ENCODE measurements at regions not wholly inside any gene's neighbourhood (a gene's known extent, or its start where the extent isn't known, plus 50 kb on each side); places are given as distances from the start of the nearest gene placed in this dataset.

DNA sequence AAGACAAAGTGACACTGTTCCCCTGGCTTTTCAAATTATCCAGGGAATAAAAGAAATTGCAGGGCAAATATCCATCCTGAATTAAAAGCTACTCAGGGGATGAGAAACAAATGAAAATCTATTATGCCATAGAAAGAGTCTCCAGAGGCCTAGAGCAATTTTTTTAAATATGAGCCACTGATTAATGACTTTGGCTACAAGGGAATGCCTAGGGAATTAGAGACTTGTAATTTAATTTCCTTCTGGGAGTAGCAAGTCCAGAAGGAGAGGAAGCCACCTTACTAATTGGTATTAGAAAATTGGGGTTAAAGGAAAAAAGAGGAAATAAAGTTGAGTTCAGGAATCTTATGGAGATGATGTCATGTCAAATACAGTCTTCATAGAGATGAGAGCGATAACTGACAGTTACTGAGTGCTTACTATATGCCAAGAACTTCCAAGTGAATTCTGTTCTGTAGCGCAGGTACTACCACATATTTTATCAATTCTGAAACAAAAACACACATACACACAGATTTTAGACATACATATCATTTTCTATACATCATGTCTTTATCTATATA lies 304.4 kb downstream of the DUSP6 start:
- DNase-seq (ENCODE audit: low spot score in 2 of 2, unreplicated experiment in 2 of 2), result no peak
- Mint-ChIP-seq H3K36me3 (no peaks in the 10 kb centered on the region), H3K27ac (no peak overlapping the region), H3K9me3 (no peaks in the 10 kb centered on the region), H3K4me1 (peaks cover 8% of the 10 kb centered on the region), H3K27me3 (ENCODE audit: low read depth) (no peaks in the 10 kb centered on the region), H3K4me3 (no peak overlapping the region)
- TF ChIP-seq, protein P1, sequence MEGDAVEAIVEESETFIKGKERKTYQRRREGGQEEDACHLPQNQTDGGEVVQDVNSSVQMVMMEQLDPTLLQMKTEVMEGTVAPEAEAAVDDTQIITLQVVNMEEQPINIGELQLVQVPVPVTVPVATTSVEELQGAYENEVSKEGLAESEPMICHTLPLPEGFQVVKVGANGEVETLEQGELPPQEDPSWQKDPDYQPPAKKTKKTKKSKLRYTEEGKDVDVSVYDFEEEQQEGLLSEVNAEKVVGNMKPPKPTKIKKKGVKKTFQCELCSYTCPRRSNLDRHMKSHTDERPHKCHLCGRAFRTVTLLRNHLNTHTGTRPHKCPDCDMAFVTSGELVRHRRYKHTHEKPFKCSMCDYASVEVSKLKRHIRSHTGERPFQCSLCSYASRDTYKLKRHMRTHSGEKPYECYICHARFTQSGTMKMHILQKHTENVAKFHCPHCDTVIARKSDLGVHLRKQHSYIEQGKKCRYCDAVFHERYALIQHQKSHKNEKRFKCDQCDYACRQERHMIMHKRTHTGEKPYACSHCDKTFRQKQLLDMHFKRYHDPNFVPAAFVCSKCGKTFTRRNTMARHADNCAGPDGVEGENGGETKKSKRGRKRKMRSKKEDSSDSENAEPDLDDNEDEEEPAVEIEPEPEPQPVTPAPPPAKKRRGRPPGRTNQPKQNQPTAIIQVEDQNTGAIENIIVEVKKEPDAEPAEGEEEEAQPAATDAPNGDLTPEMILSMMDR (IDR thresholded peaks at IDR 0.05; ENCODE audit: unreplicated experiment), result no peak

DNA sequence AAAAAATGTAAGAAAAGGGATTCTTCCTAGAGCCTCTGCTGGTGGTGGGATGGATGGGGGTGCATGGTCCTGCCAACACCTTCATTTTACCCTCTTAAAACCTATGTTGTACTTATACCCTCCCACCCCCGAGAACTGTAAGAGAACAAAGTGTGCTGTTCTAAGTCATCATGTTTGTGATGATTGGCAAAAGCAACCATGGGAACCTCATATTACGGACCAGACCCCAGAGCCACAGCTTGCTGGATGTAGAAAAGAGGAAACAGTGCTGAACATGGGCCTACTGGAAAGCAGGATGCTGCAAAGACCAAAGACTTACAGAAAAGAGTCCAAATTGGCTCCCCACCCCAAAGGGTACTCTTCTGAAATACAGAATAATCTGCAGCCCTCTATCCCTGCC lies 311.2 kb downstream of the DUSP6 start:
- H3K27me3 Mint-ChIP-seq (ENCODE audit: low read depth), result no peaks in the 10 kb centered on the region
- DNase-seq (ENCODE audit: low spot score in 2 of 2, unreplicated experiment in 2 of 2), result no peak
- H3K36me3 Mint-ChIP-seq, result no peaks in the 10 kb centered on the region
- peaks cover 8% of the 10 kb centered on the region for H3K9me3 Mint-ChIP-seq
- no peak overlapping the region for H3K4me3 Mint-ChIP-seq
- TF ChIP-seq, protein P1 (IDR thresholded peaks at IDR 0.05; ENCODE audit: unreplicated experiment), result no peak
- H3K4me1 Mint-ChIP-seq, result peaks cover 22% of the 10 kb centered on the region
- H3K27ac Mint-ChIP-seq, result no peak overlapping the region

DNA sequence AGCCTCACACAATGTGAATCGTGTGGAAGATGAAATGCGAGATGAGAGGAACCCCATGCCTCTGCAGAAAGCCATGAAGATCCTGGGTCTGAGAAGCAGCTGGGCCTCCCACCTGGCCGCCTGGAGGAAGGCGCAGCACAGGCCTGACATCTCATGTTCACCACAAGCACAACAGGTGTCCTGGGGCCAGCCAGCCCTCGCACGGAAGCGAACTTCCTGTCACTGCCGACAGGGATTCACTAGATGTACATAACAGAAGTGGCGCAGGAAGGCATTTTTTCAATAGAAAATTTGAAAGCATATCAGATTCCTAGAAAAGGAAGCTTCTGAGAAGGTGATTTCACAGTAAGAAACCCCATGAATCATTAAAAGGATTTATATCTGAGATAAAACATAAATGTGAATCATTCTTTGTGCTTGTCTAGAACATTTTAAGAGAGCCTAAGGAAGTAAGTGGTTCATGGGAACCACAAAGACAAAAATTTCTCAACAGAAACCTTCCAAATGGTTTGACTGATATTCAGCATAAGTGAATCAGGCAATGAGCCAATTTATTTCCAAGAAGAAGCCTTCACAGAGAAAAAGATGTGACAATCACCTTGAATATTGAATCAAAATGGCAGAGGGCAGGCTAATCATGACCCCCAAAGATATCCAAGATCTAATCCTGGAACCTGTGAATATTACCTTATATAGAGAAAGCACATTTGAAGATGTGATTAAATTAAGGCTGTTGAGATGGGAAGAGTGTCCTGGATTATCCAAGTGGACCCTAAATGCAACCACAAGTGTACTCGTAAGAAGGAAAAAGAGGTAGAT lies 311.9 kb downstream of the DUSP6 start:
- H3K36me3 Mint-ChIP-seq, result no peaks in the 10 kb centered on the region
- TF ChIP-seq, protein P1 (IDR thresholded peaks at IDR 0.05; ENCODE audit: unreplicated experiment), result no peak
- no peaks in the 10 kb centered on the region for H3K27me3 Mint-ChIP-seq (ENCODE audit: low read depth)
- H3K4me1 Mint-ChIP-seq, result peaks cover 22% of the 10 kb centered on the region
- no peak for DNase-seq (ENCODE audit: low spot score in 2 of 2, unreplicated experiment in 2 of 2)
- H3K4me3 Mint-ChIP-seq, result no peak overlapping the region
- peaks cover 8% of the 10 kb centered on the region for H3K9me3 Mint-ChIP-seq
- no peak overlapping the region for H3K27ac Mint-ChIP-seq

DNA sequence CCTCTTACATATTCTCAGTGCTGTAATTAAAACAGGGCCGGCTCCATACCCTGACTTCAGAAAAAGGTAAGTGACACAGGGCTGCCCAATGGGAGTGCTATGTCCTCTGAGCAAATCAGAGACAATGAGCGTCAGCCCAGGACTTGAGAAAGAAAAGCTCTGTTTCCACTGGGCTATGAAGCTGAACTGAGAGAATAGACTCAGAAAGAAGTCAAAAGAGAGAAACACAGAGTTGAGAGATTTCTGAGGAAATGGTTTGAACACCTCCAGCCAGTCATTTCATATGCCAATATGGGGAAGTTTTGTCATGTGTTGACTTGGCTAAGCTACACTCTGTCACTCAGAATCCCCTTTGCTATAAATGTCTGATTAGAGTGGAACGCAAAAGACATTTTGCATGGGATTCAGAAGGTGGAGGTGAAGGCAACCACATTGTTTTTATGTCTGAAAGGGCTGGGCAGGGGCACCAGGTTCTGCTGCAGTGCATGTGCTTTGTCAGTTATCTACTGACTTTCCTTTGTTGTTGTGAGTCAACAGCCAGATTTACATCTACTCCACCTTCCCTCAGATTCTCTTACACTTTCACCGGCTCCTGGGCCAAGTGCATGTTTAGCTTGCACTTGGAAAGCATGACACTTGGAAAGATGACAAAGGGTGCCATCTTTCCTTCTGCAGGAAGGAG lies 313.3 kb downstream of the DUSP6 start:
- peaks cover 17% of the 10 kb centered on the region for H3K4me1 Mint-ChIP-seq
- no peak overlapping the region for H3K27ac Mint-ChIP-seq
- H3K36me3 Mint-ChIP-seq, result no peaks in the 10 kb centered on the region
- TF ChIP-seq, protein P1 (IDR thresholded peaks at IDR 0.05; ENCODE audit: unreplicated experiment), result no peak
- DNase-seq (ENCODE audit: low spot score in 2 of 2, unreplicated experiment in 2 of 2), result no peak
- peaks cover 3% of the 10 kb centered on the region for H3K27me3 Mint-ChIP-seq (ENCODE audit: low read depth)
- H3K9me3 Mint-ChIP-seq, result peaks cover 8% of the 10 kb centered on the region
- H3K4me3 Mint-ChIP-seq, result no peak overlapping the region

DNA sequence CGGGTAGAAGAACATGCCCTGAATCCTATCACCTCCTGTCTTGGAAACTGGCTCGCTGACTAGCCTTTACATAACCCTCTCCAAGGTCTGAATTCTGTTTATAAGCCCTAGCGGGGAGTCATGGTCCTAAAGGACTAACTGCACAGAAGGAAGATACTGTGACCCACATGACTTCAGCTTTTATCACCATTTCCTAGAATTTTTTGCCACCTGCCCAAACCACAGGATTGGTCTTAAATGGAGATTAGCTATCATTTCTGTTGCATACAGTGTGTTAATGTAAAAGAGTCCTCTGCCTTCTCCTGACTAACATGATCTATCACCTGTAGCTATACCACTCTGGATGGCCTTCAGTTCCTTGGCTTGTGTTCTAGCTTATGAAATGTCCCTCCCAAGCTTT lies 319.2 kb downstream of the DUSP6 start:
- peaks cover 4% of the 10 kb centered on the region for H3K9me3 Mint-ChIP-seq
- H3K36me3 Mint-ChIP-seq, result no peaks in the 10 kb centered on the region

More for the DNA sequence above, 319.2 kb downstream of the DUSP6 start:
- H3K27ac Mint-ChIP-seq, result no peak overlapping the region
- DNase-seq (ENCODE audit: low spot score in 2 of 2, unreplicated experiment in 2 of 2), result no peak
- H3K4me3 Mint-ChIP-seq, result no peak overlapping the region
- H3K27me3 Mint-ChIP-seq (ENCODE audit: low read depth), result peaks cover 6% of the 10 kb centered on the region
- peaks cover 5% of the 10 kb centered on the region for H3K4me1 Mint-ChIP-seq
- TF ChIP-seq, protein P1 (IDR thresholded peaks at IDR 0.05; ENCODE audit: unreplicated experiment), result no peak
